SKM-1 (cell line): ENCODE measurements at regions not wholly inside any gene's neighbourhood (a gene's known extent, or its start where the extent isn't known, plus 50 kb on each side); places are given as distances from the start of the nearest gene placed in this dataset.

Experiments
- DNase-seq: peaks from one replicate; lab custom pipeline; 2025; ENCODE audit not compliant: unreplicated experiment; lab: John Stamatoyannopoulos, UW

GRCh38 chr3:13210221-13210975 is 137.2 kb upstream of the IQSEC1 start:
- no peak for DNase-seq

- DNase-seq, result no peak
Measured at GRCh38 chr3:13209634-13209997, 136.4 kb upstream of the IQSEC1 start.

GRCh38 chr3:13208706-13209633 is 135.7 kb upstream of the IQSEC1 start:
- no peak for DNase-seq

- DNase-seq, result no peak
Measured at GRCh38 chr3:13207975-13208705, 134.9 kb upstream of the IQSEC1 start.

GRCh38 chr3:13207578-13207922 is 134.3 kb upstream of the IQSEC1 start:
- no peak for DNase-seq

- no peak for DNase-seq
Measured at GRCh38 chr3:13206799-13207577, 133.8 kb upstream of the IQSEC1 start.

GRCh38 chr3:13205567-13206143 is 132.4 kb upstream of the IQSEC1 start:
- DNase-seq, result no peak

- DNase-seq, result no peak
Measured at GRCh38 chr3:13204177-13204581, 130.9 kb upstream of the IQSEC1 start.

GRCh38 chr3:13203398-13204176 is 130.4 kb upstream of the IQSEC1 start:
- no peak for DNase-seq

GRCh38 chr3:13202744-13203397 is 129.6 kb upstream of the IQSEC1 start:
- DNase-seq, result no peak

- no peak for DNase-seq
Measured at GRCh38 chr3:13201851-13202250, 128.6 kb upstream of the IQSEC1 start.

- no peak for DNase-seq
Measured at GRCh38 chr3:13200946-13201345, 127.7 kb upstream of the IQSEC1 start.

GRCh38 chr3:13200465-13200864 is 127.2 kb upstream of the IQSEC1 start:
- no peak for DNase-seq

GRCh38 chr3:13199899-13200451 is 126.7 kb upstream of the IQSEC1 start:
- DNase-seq, result no peak

GRCh38 chr3:13199006-13199776 is 126.0 kb upstream of the IQSEC1 start:
- no peak for DNase-seq

- no peak for DNase-seq
Measured at GRCh38 chr3:13198264-13198879, 125.1 kb upstream of the IQSEC1 start.

- no peak for DNase-seq
Measured at GRCh38 chr3:13197795-13198194, 124.6 kb upstream of the IQSEC1 start.

- no peak for DNase-seq
Measured at GRCh38 chr3:13197281-13197680, 124.1 kb upstream of the IQSEC1 start.
